ENCODE measurements at regions not wholly inside any gene's neighbourhood (a gene's known extent, or its start where the extent isn't known, plus 50 kb on each side); places are given as distances from the start of the nearest gene placed in this dataset.

DNA sequence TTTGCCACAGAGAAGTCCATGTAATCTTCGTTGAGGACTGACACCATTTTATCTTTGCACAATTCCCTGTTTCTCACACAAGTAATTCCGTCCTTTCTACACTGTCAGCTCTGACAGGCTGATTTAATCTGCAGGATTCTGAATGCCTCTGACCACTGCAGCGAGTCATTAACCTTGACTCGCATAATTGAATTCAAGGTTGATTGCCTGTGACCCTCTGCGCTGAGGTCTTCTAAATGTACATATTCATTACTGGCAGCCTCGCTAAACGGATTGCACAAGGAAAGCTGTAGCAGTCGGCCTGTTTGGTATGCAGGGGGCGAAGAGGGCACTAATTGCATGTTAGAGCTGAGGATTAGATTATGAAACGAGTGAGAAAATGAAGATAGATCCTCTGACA is 147.8 kb downstream of the SHOX2 start:
- Histone ChIP-seq H3F3A (ENCODE audit: insufficient read depth, low read length, poor library complexity, severe bottlenecking) (no peaks in the 10 kb centered on the region), H3K9ac (ENCODE audit: low read length) (peak overlapping the region; percentile 29), H2AFZ (ENCODE audit: low read depth, low read length) (peak overlapping the region; percentile 47), H3K9me3 (ENCODE audit: low read length) (no peaks in the 10 kb centered on the region), H4K20me1 (ENCODE audit: insufficient read depth) (no peaks in the 10 kb centered on the region), H3K4me3 (ENCODE audit: low read length) (peak overlapping the region; percentile 37), H3K79me2 (replicated peaks; ENCODE audit: insufficient read depth, low read length) (no peaks in the 10 kb centered on the region), H3K36me3 (ENCODE audit: insufficient read depth, low read length) (no peaks in the 10 kb centered on the region), H3K27ac (ENCODE audit: low read length) (peak overlapping the region; percentile 19), H3K27me3 (ENCODE audit: insufficient read depth, low read depth, low read length) (no peaks in the 10 kb centered on the region), H3K9me2 (ENCODE audit: insufficient read depth, low read length) (no peaks in the 10 kb centered on the region), H3K4me2 (ENCODE audit: low read length) (peak overlapping the region; percentile 42)
- TF ChIP-seq EP300 (conservative IDR thresholded peaks at IDR 0.05; ENCODE audit: poor library complexity, severe bottlenecking), result no peak
- no peak for TF ChIP-seq MXI1 (conservative IDR thresholded peaks at IDR 0.05; ENCODE audit: poor library complexity, severe bottlenecking)
- TF ChIP-seq, protein P1, sequence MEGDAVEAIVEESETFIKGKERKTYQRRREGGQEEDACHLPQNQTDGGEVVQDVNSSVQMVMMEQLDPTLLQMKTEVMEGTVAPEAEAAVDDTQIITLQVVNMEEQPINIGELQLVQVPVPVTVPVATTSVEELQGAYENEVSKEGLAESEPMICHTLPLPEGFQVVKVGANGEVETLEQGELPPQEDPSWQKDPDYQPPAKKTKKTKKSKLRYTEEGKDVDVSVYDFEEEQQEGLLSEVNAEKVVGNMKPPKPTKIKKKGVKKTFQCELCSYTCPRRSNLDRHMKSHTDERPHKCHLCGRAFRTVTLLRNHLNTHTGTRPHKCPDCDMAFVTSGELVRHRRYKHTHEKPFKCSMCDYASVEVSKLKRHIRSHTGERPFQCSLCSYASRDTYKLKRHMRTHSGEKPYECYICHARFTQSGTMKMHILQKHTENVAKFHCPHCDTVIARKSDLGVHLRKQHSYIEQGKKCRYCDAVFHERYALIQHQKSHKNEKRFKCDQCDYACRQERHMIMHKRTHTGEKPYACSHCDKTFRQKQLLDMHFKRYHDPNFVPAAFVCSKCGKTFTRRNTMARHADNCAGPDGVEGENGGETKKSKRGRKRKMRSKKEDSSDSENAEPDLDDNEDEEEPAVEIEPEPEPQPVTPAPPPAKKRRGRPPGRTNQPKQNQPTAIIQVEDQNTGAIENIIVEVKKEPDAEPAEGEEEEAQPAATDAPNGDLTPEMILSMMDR (IDR thresholded peaks at IDR 0.05; ENCODE audit: poor library complexity, severe bottlenecking), result no peak
- no peak for TF ChIP-seq RAD21 (conservative IDR thresholded peaks at IDR 0.05)
- TF ChIP-seq POLR2AphosphoS5 (IDR thresholded peaks at IDR 0.05), result no peak
- TF ChIP-seq, protein P2, sequence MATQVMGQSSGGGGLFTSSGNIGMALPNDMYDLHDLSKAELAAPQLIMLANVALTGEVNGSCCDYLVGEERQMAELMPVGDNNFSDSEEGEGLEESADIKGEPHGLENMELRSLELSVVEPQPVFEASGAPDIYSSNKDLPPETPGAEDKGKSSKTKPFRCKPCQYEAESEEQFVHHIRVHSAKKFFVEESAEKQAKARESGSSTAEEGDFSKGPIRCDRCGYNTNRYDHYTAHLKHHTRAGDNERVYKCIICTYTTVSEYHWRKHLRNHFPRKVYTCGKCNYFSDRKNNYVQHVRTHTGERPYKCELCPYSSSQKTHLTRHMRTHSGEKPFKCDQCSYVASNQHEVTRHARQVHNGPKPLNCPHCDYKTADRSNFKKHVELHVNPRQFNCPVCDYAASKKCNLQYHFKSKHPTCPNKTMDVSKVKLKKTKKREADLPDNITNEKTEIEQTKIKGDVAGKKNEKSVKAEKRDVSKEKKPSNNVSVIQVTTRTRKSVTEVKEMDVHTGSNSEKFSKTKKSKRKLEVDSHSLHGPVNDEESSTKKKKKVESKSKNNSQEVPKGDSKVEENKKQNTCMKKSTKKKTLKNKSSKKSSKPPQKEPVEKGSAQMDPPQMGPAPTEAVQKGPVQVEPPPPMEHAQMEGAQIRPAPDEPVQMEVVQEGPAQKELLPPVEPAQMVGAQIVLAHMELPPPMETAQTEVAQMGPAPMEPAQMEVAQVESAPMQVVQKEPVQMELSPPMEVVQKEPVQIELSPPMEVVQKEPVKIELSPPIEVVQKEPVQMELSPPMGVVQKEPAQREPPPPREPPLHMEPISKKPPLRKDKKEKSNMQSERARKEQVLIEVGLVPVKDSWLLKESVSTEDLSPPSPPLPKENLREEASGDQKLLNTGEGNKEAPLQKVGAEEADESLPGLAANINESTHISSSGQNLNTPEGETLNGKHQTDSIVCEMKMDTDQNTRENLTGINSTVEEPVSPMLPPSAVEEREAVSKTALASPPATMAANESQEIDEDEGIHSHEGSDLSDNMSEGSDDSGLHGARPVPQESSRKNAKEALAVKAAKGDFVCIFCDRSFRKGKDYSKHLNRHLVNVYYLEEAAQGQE (IDR thresholded peaks at IDR 0.05; ENCODE audit: borderline replicate concordance), result no peak
- TF ChIP-seq SMC3 (conservative IDR thresholded peaks at IDR 0.05; ENCODE audit: poor library complexity), result no peak
- no peak for TF ChIP-seq TAF1 (IDR thresholded peaks at IDR 0.05; ENCODE audit: low read depth)
- no peak for TF ChIP-seq EZH2 (IDR thresholded peaks at IDR 0.05; ENCODE audit: borderline replicate concordance, insufficient read depth, low read length, poor library complexity, severe bottlenecking)

DNA sequence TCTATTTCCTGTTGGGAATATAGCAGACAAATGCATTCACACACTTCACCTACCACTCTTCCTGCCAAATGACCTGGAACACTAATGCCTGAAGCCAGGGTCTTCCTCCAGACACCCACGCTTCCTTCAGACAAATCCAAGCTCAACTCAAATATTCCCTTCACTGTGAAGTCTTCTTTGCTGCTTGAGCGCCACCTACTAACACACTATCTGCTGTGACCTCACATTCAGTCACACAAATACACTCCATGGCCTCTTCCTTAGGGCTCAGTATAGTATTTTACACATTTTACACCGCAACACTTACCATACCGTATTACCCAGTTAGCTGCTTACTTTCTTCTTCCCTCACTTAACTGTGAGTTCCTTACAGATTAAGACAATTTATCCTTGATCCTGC is 149.4 kb downstream of the SHOX2 start:
- Histone ChIP-seq H3K9me2 (ENCODE audit: insufficient read depth, low read length) (no peaks in the 10 kb centered on the region), H2AFZ (ENCODE audit: low read depth, low read length) (no peak overlapping the region), H3K79me2 (replicated peaks; ENCODE audit: insufficient read depth, low read length) (no peaks in the 10 kb centered on the region), H3K9ac (ENCODE audit: low read length) (no peak overlapping the region), H3K27ac (ENCODE audit: low read length) (no peak overlapping the region), H3K9me3 (ENCODE audit: low read length) (no peaks in the 10 kb centered on the region), H3F3A (ENCODE audit: insufficient read depth, low read length, poor library complexity, severe bottlenecking) (no peaks in the 10 kb centered on the region), H3K27me3 (ENCODE audit: insufficient read depth, low read depth, low read length) (no peaks in the 10 kb centered on the region), H3K4me2 (ENCODE audit: low read length) (no peak overlapping the region), H4K20me1 (ENCODE audit: insufficient read depth) (no peaks in the 10 kb centered on the region), H3K36me3 (ENCODE audit: insufficient read depth, low read length) (no peaks in the 10 kb centered on the region), H3K4me3 (ENCODE audit: low read length) (no peak overlapping the region)
- TF ChIP-seq EP300 (conservative IDR thresholded peaks at IDR 0.05; ENCODE audit: poor library complexity, severe bottlenecking), result no peak
- TF ChIP-seq TAF1 (IDR thresholded peaks at IDR 0.05; ENCODE audit: low read depth), result no peak
- TF ChIP-seq, protein P2 (IDR thresholded peaks at IDR 0.05; ENCODE audit: borderline replicate concordance), result no peak
- TF ChIP-seq RAD21 (conservative IDR thresholded peaks at IDR 0.05), result no peak
- TF ChIP-seq MXI1 (conservative IDR thresholded peaks at IDR 0.05; ENCODE audit: poor library complexity, severe bottlenecking), result no peak
- no peak for TF ChIP-seq POLR2AphosphoS5 (IDR thresholded peaks at IDR 0.05)
- TF ChIP-seq SMC3 (conservative IDR thresholded peaks at IDR 0.05; ENCODE audit: poor library complexity), result no peak
- TF ChIP-seq EZH2 (IDR thresholded peaks at IDR 0.05; ENCODE audit: borderline replicate concordance, insufficient read depth, low read length, poor library complexity, severe bottlenecking), result no peak
- TF ChIP-seq, protein P1 (IDR thresholded peaks at IDR 0.05; ENCODE audit: poor library complexity, severe bottlenecking), result no peak
